Nephron progenitor cell (in vitro differentiated cells): ENCODE measurements at regions not wholly inside any gene's neighbourhood (a gene's known extent, or its start where the extent isn't known, plus 50 kb on each side); places are given as distances from the start of the nearest gene placed in this dataset.

Experiments
- DNase-seq: peaks from one replicate; pipeline ENCODE4 v3.0.0; 2021
- H3K27ac Mint-ChIP-seq: 2 replicates; pipeline ENCODE4 v1.8.0; 2021; ENCODE audit warnings: mild to moderate bottlenecking, moderate library complexity, mixed read lengths
- H3K27me3 Mint-ChIP-seq: 2 replicates; pipeline ENCODE4 v1.8.0; 2021; ENCODE audit warnings: mild to moderate bottlenecking, low read depth, mixed read lengths; ENCODE audit not compliant: poor library complexity
- H3K36me3 Mint-ChIP-seq: 2 replicates; pipeline ENCODE4 v1.8.0; 2021; ENCODE audit warnings: low read depth, mixed read lengths
- H3K4me1 Mint-ChIP-seq: 2 replicates; pipeline ENCODE4 v1.8.0; 2021; ENCODE audit warnings: mixed read lengths
- H3K4me3 Mint-ChIP-seq: 2 replicates; pipeline ENCODE4 v1.8.0; 2021; ENCODE audit warnings: mild to moderate bottlenecking, moderate library complexity, mixed read lengths
- H3K9me3 Mint-ChIP-seq: 2 replicates; pipeline ENCODE4 v1.8.0; 2021; ENCODE audit warnings: mild to moderate bottlenecking, moderate library complexity, mixed read lengths
- CTCF ChIP-seq: fragments of 200-600 bp; sonication (generic); IDR thresholded peaks from 2 replicates; pipeline ENCODE4 v1.5.0; 2021; ENCODE audit warnings: antibody characterized with exemption

- H3K36me3 Mint-ChIP-seq = no peaks in the 10 kb centered on the region
- H3K27me3 Mint-ChIP-seq = peaks cover 10% of the 10 kb centered on the region
- no peak overlapping the region for H3K27ac Mint-ChIP-seq
- no peak for DNase-seq
- H3K4me1 Mint-ChIP-seq = peaks cover 19% of the 10 kb centered on the region
- H3K9me3 Mint-ChIP-seq = peaks cover 69% of the 10 kb centered on the region
- H3K4me3 Mint-ChIP-seq = no peak overlapping the region
- TF ChIP-seq CTCF = no peak
Observed at GRCh38 chr3:43223670-43224364, 62.5 kb upstream of the SNRK start.

- peaks cover 12% of the 10 kb centered on the region for H3K27me3 Mint-ChIP-seq
- DNase-seq = no peak
- no peak for TF ChIP-seq CTCF
- peaks cover 19% of the 10 kb centered on the region for H3K4me1 Mint-ChIP-seq
- H3K36me3 Mint-ChIP-seq = no peaks in the 10 kb centered on the region
- H3K4me3 Mint-ChIP-seq = no peak overlapping the region
- no peak overlapping the region for H3K27ac Mint-ChIP-seq
- peaks cover 61% of the 10 kb centered on the region for H3K9me3 Mint-ChIP-seq
Observed at GRCh38 chr3:43222590-43222989, 63.8 kb upstream of the SNRK start.

- peaks cover 12% of the 10 kb centered on the region for H3K27me3 Mint-ChIP-seq
- TF ChIP-seq CTCF = no peak
- peaks cover 19% of the 10 kb centered on the region for H3K4me1 Mint-ChIP-seq
- H3K9me3 Mint-ChIP-seq = peaks cover 46% of the 10 kb centered on the region
- no peaks in the 10 kb centered on the region for H3K36me3 Mint-ChIP-seq
- peak overlapping the region; percentile 37 for H3K4me3 Mint-ChIP-seq
- no peak for DNase-seq
- peak overlapping the region; percentile 55 for H3K27ac Mint-ChIP-seq
Observed at GRCh38 chr3:43221076-43221475, 65.3 kb upstream of the SNRK start.

- H3K36me3 Mint-ChIP-seq = no peaks in the 10 kb centered on the region
- no peak overlapping the region for H3K4me3 Mint-ChIP-seq
- peaks cover 10% of the 10 kb centered on the region for H3K27me3 Mint-ChIP-seq
- no peak for TF ChIP-seq CTCF
- H3K9me3 Mint-ChIP-seq = peaks cover 38% of the 10 kb centered on the region
- no peak for DNase-seq
- H3K4me1 Mint-ChIP-seq = peaks cover 19% of the 10 kb centered on the region
- no peak overlapping the region for H3K27ac Mint-ChIP-seq
Observed at GRCh38 chr3:43219616-43220015, 66.7 kb upstream of the SNRK start.

GRCh38 chr3:43218921-43219320 is 67.4 kb upstream of the SNRK start:
- H3K27ac Mint-ChIP-seq = no peak overlapping the region
- H3K4me3 Mint-ChIP-seq = no peak overlapping the region
- DNase-seq = no peak
- no peak for TF ChIP-seq CTCF
- H3K4me1 Mint-ChIP-seq = peaks cover 19% of the 10 kb centered on the region
- H3K27me3 Mint-ChIP-seq = peaks cover 8% of the 10 kb centered on the region
- H3K36me3 Mint-ChIP-seq = no peaks in the 10 kb centered on the region
- peaks cover 31% of the 10 kb centered on the region for H3K9me3 Mint-ChIP-seq

GRCh38 chr3:43218156-43218555 is 68.2 kb upstream of the SNRK start:
- DNase-seq = no peak
- peaks cover 23% of the 10 kb centered on the region for H3K9me3 Mint-ChIP-seq
- H3K4me3 Mint-ChIP-seq = no peak overlapping the region
- H3K27me3 Mint-ChIP-seq = peaks cover 8% of the 10 kb centered on the region
- no peak overlapping the region for H3K27ac Mint-ChIP-seq
- no peak for TF ChIP-seq CTCF
- no peaks in the 10 kb centered on the region for H3K36me3 Mint-ChIP-seq
- peaks cover 19% of the 10 kb centered on the region for H3K4me1 Mint-ChIP-seq
